ENCODE measurements at regions not wholly inside any gene's neighbourhood (a gene's known extent, or its start where the extent isn't known, plus 50 kb on each side); places are given as distances from the start of the nearest gene placed in this dataset.
A peak's percentile ranks its signal among the peaks of the same experiment; 100 is the strongest.

DNA sequence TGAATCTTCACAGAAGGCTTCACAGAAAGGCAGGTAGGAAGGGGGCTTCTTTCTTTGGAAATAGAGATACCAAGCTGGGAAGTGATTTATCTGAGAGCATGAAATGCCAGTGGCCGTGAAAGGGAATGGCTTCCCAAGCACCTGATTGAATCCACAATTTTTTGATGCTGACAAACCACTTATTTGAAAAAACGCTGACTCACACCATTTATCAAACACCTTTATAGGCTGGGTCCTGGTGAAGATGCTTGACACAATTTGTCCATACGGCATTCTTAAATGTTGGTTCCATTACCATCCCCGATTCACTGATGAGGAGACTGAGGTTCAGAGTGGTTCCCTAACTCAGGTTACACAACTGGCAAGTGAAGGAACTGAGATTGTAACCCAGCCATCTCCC is 64.1 kb upstream of the POMGNT2 start:
- H3K4me3 Mint-ChIP-seq (ENCODE audit: low read depth): no peak overlapping the region
- peaks cover 6% of the 10 kb centered on the region for H3K36me3 Mint-ChIP-seq (ENCODE audit: insufficient read depth)
- DNase-seq (ENCODE audit: low spot score, unreplicated experiment): no peak
- TF ChIP-seq, protein P1, sequence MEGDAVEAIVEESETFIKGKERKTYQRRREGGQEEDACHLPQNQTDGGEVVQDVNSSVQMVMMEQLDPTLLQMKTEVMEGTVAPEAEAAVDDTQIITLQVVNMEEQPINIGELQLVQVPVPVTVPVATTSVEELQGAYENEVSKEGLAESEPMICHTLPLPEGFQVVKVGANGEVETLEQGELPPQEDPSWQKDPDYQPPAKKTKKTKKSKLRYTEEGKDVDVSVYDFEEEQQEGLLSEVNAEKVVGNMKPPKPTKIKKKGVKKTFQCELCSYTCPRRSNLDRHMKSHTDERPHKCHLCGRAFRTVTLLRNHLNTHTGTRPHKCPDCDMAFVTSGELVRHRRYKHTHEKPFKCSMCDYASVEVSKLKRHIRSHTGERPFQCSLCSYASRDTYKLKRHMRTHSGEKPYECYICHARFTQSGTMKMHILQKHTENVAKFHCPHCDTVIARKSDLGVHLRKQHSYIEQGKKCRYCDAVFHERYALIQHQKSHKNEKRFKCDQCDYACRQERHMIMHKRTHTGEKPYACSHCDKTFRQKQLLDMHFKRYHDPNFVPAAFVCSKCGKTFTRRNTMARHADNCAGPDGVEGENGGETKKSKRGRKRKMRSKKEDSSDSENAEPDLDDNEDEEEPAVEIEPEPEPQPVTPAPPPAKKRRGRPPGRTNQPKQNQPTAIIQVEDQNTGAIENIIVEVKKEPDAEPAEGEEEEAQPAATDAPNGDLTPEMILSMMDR (IDR thresholded peaks at IDR 0.05; ENCODE audit: unreplicated experiment): no peak
- no peak overlapping the region for H3K27ac Mint-ChIP-seq
- no peaks in the 10 kb centered on the region for H3K4me1 Mint-ChIP-seq (ENCODE audit: low read depth)
- H3K27me3 Mint-ChIP-seq: no peaks in the 10 kb centered on the region
- H3K9me3 Mint-ChIP-seq (ENCODE audit: low read depth): peaks cover 32% of the 10 kb centered on the region

DNA sequence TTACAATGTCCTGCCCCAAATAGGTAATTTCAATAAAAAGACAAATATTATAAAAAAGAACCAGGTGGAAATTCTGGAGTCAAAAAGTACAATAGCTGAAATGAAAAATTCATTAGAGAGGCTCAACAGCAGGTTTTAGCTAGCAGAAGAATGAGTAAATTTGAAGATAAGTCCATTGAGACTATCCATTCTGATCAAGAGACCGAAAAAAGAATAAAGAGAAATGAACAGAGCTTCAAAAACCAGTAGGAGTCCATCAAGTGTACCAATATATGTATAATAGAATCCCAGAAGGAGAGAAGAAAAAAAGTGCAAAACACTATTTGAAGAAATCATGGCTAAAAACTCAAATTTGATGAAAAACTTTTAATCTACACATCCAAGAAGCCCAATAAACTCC is 60.5 kb upstream of the POMGNT2 start:
- TF ChIP-seq, protein P1 (IDR thresholded peaks at IDR 0.05; ENCODE audit: unreplicated experiment): no peak
- peaks cover 16% of the 10 kb centered on the region for H3K9me3 Mint-ChIP-seq (ENCODE audit: low read depth)
- H3K27me3 Mint-ChIP-seq: no peaks in the 10 kb centered on the region
- peaks cover 3% of the 10 kb centered on the region for H3K36me3 Mint-ChIP-seq (ENCODE audit: insufficient read depth)
- no peak for DNase-seq (ENCODE audit: low spot score, unreplicated experiment)
- H3K4me1 Mint-ChIP-seq (ENCODE audit: low read depth): peaks cover 1% of the 10 kb centered on the region
- no peak overlapping the region for H3K4me3 Mint-ChIP-seq (ENCODE audit: low read depth)
- H3K27ac Mint-ChIP-seq: no peak overlapping the region

DNA sequence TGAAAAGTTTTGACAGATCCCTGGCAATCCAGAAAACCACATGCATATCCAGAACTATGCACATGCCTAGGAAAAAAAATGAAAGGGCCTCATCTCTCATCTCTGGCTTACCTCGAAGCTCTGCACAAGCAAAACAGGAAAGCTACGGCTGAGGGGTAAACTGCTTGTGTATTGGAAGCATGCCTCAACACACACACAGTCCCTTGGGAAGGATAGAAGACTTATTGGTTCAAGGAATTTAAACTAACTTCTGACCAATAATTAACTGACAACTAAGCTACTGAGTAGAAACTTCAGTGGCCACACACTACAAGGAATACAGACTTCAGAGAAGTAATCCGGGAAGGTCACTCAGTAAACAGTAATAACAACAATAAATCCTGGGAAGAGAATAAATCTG is 59.9 kb upstream of the POMGNT2 start:
- no peaks in the 10 kb centered on the region for H3K27me3 Mint-ChIP-seq
- peaks cover 3% of the 10 kb centered on the region for H3K36me3 Mint-ChIP-seq (ENCODE audit: insufficient read depth)
- H3K27ac Mint-ChIP-seq: no peak overlapping the region
- peaks cover 1% of the 10 kb centered on the region for H3K4me1 Mint-ChIP-seq (ENCODE audit: low read depth)
- H3K9me3 Mint-ChIP-seq (ENCODE audit: low read depth): peaks cover 16% of the 10 kb centered on the region
- no peak for DNase-seq (ENCODE audit: low spot score, unreplicated experiment)
- H3K4me3 Mint-ChIP-seq (ENCODE audit: low read depth): no peak overlapping the region
- TF ChIP-seq, protein P1 (IDR thresholded peaks at IDR 0.05; ENCODE audit: unreplicated experiment): no peak

DNA sequence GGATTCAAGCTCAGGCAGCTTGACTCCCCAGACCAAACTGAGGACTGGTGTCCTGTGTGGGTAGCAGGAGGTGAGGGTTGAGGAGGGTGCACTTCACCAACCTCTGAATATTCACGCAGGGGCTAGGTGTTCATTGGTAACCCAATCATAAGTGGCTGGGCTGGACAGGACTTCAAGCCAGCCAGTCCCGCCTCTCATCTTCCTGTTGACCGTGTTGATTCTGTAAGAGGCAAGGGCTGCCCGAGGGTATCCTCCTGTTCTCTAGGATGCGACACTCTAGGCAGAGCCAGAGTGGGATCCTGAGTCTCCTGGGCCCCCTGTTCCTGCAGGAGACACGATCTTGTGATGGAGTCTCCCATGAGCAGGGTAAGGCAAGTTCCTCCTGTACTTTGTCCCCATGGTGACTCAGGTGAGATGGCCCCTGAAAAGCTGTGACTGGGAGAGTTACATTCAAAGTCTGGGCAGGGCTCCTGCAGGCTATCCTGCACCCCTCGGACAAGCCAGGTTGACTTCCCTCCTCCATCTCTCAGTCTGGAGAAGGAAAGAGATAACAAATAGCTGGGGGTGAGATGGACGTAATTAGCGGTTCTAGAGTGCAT is 58.1 kb upstream of the POMGNT2 start:
- H3K27ac Mint-ChIP-seq: no peak overlapping the region
- peaks cover under 1% of the 10 kb centered on the region for H3K27me3 Mint-ChIP-seq
- peaks cover 1% of the 10 kb centered on the region for H3K4me1 Mint-ChIP-seq (ENCODE audit: low read depth)
- no peak for DNase-seq (ENCODE audit: low spot score, unreplicated experiment)
- H3K4me3 Mint-ChIP-seq (ENCODE audit: low read depth): no peak overlapping the region
- peaks cover 16% of the 10 kb centered on the region for H3K9me3 Mint-ChIP-seq (ENCODE audit: low read depth)
- TF ChIP-seq, protein P1 (IDR thresholded peaks at IDR 0.05; ENCODE audit: unreplicated experiment): no peak
- H3K36me3 Mint-ChIP-seq (ENCODE audit: insufficient read depth): peaks cover 3% of the 10 kb centered on the region

DNA sequence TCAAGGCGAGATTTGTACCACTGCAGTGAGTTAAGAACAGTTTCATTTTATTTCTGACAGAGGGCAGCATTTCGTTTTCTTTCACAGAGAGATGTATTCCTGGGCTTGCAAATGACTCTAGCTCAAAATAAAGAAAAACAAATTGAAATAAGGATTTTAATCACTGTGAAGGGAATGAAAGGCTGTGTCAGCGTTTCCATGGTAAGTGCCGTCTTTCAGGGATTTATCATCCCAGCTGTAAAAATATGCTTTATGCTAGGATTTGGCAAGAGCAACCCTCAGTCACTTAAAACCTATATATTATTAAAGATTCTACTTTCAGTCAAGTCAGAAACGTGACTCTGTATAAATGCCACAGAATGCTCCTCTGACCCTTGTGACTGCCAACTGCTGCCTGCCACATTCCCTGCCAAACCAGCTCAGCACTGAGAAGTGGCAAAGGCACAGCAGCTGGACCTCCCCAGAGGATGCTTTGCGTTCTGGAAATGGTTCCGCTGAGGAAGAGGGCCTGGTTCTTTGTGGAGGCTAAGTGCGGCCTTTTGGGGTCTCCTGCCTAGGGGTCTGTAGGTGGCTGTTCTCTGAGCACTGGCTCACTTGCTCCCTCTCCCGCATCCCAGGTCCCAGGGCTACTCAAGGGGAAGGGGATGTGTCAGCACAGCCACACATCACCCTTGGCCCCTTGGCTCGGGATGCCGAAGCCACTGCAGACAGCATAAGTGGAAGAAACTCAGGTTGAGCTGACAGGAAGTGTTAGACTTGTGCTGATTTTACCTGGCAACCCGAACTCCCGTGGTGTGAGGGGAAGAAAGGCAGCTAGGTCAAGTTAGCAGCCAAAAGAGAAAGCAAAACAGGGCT is 56.6 kb upstream of the POMGNT2 start:
- Mint-ChIP-seq H3K36me3 (ENCODE audit: insufficient read depth) (peaks cover 3% of the 10 kb centered on the region), H3K9me3 (ENCODE audit: low read depth) (peaks cover 16% of the 10 kb centered on the region), H3K4me3 (ENCODE audit: low read depth) (no peak overlapping the region), H3K27me3 (peaks cover 7% of the 10 kb centered on the region), H3K27ac (no peak overlapping the region), H3K4me1 (ENCODE audit: low read depth) (peaks cover 1% of the 10 kb centered on the region)
- TF ChIP-seq, protein P1 (IDR thresholded peaks at IDR 0.05; ENCODE audit: unreplicated experiment): peak; percentile 62
- DNase-seq (ENCODE audit: low spot score, unreplicated experiment): no peak
